Endothelial cell (in vitro differentiated cells): ENCODE measurements at regions not wholly inside any gene's neighbourhood (a gene's known extent, or its start where the extent isn't known, plus 50 kb on each side); places are given as distances from the start of the nearest gene placed in this dataset.

Experiments used
- DNase-seq: peaks from one replicate; pipeline ENCODE4 v3.0.0; 2021; ENCODE audit warnings: low spot score
- H3K27ac Mint-ChIP-seq: one replicate; pipeline ENCODE4 v1.8.0; 2021; ENCODE audit warnings: mixed read lengths, inconsistent platforms; ENCODE audit not compliant: unreplicated experiment
- H3K27me3 Mint-ChIP-seq: one replicate; pipeline ENCODE4 v1.8.0; 2021; ENCODE audit warnings: mild to moderate bottlenecking, moderate library complexity, mixed read lengths, inconsistent platforms; ENCODE audit not compliant: unreplicated experiment
- H3K36me3 Mint-ChIP-seq: one replicate; pipeline ENCODE4 v1.8.0; 2021; ENCODE audit warnings: mild to moderate bottlenecking, low read depth, mixed read lengths, inconsistent platforms; ENCODE audit not compliant: unreplicated experiment
- H3K4me1 Mint-ChIP-seq: one replicate; pipeline ENCODE4 v1.8.0; 2021; ENCODE audit warnings: mild to moderate bottlenecking, mixed read lengths, inconsistent platforms; ENCODE audit not compliant: unreplicated experiment
- H3K4me3 Mint-ChIP-seq: one replicate; pipeline ENCODE4 v1.8.0; 2021; ENCODE audit warnings: mild to moderate bottlenecking, mixed read lengths, inconsistent platforms; ENCODE audit not compliant: unreplicated experiment
- H3K9me3 Mint-ChIP-seq: one replicate; pipeline ENCODE4 v1.8.0; 2021; ENCODE audit warnings: mixed read lengths, inconsistent platforms; ENCODE audit not compliant: unreplicated experiment
- TF ChIP-seq, protein P1 (sequence below): fragments of 200-600 bp; sonication (generic); IDR thresholded peaks from one replicate; pipeline ENCODE4 v1.5.0; 2021; ENCODE audit warnings: antibody characterized with exemption; ENCODE audit not compliant: unreplicated experiment

- Mint-ChIP-seq H3K4me1 (peaks cover 8% of the 10 kb centered on the region), H3K27ac (no peak overlapping the region), H3K9me3 (no peaks in the 10 kb centered on the region), H3K36me3 (no peaks in the 10 kb centered on the region), H3K27me3 (peaks cover 3% of the 10 kb centered on the region), H3K4me3 (no peak overlapping the region)
- no peak for DNase-seq
- TF ChIP-seq, protein P1, sequence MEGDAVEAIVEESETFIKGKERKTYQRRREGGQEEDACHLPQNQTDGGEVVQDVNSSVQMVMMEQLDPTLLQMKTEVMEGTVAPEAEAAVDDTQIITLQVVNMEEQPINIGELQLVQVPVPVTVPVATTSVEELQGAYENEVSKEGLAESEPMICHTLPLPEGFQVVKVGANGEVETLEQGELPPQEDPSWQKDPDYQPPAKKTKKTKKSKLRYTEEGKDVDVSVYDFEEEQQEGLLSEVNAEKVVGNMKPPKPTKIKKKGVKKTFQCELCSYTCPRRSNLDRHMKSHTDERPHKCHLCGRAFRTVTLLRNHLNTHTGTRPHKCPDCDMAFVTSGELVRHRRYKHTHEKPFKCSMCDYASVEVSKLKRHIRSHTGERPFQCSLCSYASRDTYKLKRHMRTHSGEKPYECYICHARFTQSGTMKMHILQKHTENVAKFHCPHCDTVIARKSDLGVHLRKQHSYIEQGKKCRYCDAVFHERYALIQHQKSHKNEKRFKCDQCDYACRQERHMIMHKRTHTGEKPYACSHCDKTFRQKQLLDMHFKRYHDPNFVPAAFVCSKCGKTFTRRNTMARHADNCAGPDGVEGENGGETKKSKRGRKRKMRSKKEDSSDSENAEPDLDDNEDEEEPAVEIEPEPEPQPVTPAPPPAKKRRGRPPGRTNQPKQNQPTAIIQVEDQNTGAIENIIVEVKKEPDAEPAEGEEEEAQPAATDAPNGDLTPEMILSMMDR, result no peak
Measured at GRCh38 chr9:120158221-120158620, 421.7 kb downstream of the CDK5RAP2 start.

DNA sequence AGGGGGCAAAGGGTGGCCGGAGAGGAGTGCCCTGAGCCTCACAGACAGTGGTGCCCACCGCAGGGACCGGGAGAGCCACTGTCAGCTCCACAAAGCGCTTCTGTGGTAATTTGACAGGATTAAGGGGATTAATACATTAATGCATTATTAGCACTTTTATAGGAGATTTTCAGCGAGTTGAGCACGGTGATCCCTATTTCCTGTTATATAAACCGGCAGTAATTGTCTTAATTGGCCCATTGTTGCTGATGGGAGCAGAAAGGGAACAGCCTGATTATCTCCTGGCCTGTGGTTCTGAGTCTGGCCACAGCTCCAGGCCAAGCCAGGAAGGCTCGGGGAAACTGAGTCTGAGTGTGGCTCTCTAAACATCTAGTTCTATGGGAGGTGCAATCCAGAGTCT lies 423.6 kb downstream of the CDK5RAP2 start:
- H3K9me3 Mint-ChIP-seq, result no peaks in the 10 kb centered on the region
- no peaks in the 10 kb centered on the region for H3K4me1 Mint-ChIP-seq
- no peak for DNase-seq

DNA sequence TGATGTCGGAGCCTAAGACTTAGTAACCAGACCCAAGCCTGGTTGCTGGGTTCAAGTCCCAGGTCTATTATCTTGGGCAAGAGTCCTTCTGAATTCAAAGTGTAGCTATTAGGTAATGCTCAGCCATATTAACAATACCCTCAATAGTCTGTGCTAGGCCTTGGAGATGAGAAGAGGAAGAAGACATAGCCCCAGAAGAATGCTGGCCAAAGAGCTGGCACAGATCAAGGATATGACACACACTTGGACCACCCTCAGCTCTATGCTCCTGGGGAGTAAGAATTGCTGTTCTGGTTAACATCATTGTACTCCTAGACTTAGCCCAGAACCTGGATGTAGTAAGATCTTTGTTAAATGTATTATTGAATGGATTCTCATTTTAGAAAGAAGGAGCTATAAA lies 426.7 kb downstream of the CDK5RAP2 start:
- DNase-seq, result no peak

More for the DNA sequence above, 423.6 kb downstream of the CDK5RAP2 start:
- no peak overlapping the region for H3K4me3 Mint-ChIP-seq
- H3K27me3 Mint-ChIP-seq, result peaks cover 3% of the 10 kb centered on the region
- H3K36me3 Mint-ChIP-seq, result no peaks in the 10 kb centered on the region
- TF ChIP-seq, protein P1, result no peak
- no peak overlapping the region for H3K27ac Mint-ChIP-seq

DNA sequence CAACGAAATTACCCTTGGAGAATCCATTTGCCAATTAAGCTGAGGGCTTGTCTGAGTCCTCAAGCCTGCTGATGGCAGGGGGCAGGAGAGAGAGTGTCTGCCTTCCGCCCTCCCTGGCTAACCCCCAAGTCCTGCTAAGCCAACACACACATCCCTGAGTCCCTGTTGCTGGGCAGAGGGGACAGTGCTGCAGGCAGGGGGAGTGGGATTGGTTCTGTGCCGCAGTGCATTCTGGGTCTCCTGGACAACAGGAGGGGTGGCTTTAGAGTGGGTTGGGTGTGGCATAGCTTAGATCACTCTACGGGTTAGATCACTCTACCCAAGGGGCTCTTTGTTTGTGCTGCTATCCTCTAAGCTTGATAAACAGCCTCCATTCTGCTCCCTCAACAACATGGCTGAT lies 427.7 kb downstream of the CDK5RAP2 start:
- H3K4me3 Mint-ChIP-seq, result no peak overlapping the region
- peaks cover 4% of the 10 kb centered on the region for H3K27me3 Mint-ChIP-seq
- no peaks in the 10 kb centered on the region for H3K9me3 Mint-ChIP-seq
- no peaks in the 10 kb centered on the region for H3K4me1 Mint-ChIP-seq
- no peak overlapping the region for H3K27ac Mint-ChIP-seq
- no peaks in the 10 kb centered on the region for H3K36me3 Mint-ChIP-seq
- no peak for DNase-seq
- TF ChIP-seq, protein P1, result no peak

More for the DNA sequence above, 426.7 kb downstream of the CDK5RAP2 start:
- Mint-ChIP-seq H3K36me3 (no peaks in the 10 kb centered on the region), H3K4me3 (no peak overlapping the region), H3K9me3 (no peaks in the 10 kb centered on the region), H3K27me3 (peaks cover 4% of the 10 kb centered on the region), H3K4me1 (no peaks in the 10 kb centered on the region), H3K27ac (no peak overlapping the region)
- TF ChIP-seq, protein P1, result no peak

DNA sequence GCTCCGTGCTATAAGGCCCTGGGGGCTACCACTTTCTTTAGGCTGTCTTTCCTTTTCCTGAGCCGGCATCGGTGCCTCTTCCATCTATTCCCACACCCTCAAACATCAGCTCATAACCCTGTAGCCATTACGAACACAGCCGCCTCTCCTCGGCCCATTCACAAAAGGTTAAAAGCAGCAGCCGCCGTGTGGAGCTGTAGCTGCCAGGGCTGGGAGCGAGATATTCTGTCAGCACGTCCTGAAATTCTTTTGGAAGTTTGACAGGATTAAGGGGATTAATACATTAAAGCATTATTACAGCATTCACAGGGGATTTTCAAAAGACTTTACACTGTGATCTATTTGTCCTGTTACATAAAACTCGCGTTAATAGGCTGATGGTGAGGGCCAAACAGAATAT lies 428.2 kb downstream of the CDK5RAP2 start:
- DNase-seq, result no peak
- no peaks in the 10 kb centered on the region for H3K36me3 Mint-ChIP-seq
- H3K27ac Mint-ChIP-seq, result no peak overlapping the region
- peaks cover 4% of the 10 kb centered on the region for H3K27me3 Mint-ChIP-seq
- TF ChIP-seq, protein P1, result no peak
- H3K4me1 Mint-ChIP-seq, result no peaks in the 10 kb centered on the region
- H3K9me3 Mint-ChIP-seq, result no peaks in the 10 kb centered on the region
- no peak overlapping the region for H3K4me3 Mint-ChIP-seq
